ENCODE measurements at regions not wholly inside any gene's neighbourhood (a gene's known extent, or its start where the extent isn't known, plus 50 kb on each side); places are given as distances from the start of the nearest gene placed in this dataset.

GRCh38 chr13:63075126-63075525 lies 1659.5 kb upstream of the PCDH20 start:
- Histone ChIP-seq H3K14ac (ENCODE audit: insufficient read depth, low read length) (no peak overlapping the region), H3K23ac (ENCODE audit: insufficient read length, low read depth, low read length) (no peak overlapping the region), H4K91ac (ENCODE audit: insufficient read length, low read depth, low read length) (no peak overlapping the region), H3K23me2 (ENCODE audit: insufficient read length, low read depth, low read length, poor library complexity, severe bottlenecking) (no peaks in the 10 kb centered on the region), H2BK20ac (ENCODE audit: low read depth, low read length, poor library complexity, severe bottlenecking) (no peak overlapping the region), H4K8ac (replicated peaks; ENCODE audit: insufficient read length, low read depth, low read length) (no peak overlapping the region), H2AFZ (ENCODE audit: low read length) (no peak overlapping the region), H2BK5ac (ENCODE audit: insufficient read length, low read length) (no peak overlapping the region), H3K9me3 (ENCODE audit: control insufficient read depth, low read depth, low read length) (no peaks in the 10 kb centered on the region), H3T11ph (ENCODE audit: low read length) (no peak overlapping the region), H4K5ac (ENCODE audit: insufficient read length, low read depth, low read length) (no peak overlapping the region), H2BK120ac (ENCODE audit: low read depth, low read length, poor library complexity, severe bottlenecking) (no peak overlapping the region), H3K18ac (ENCODE audit: insufficient read length, low read depth, low read length) (no peak overlapping the region), H3K4ac (ENCODE audit: low read depth, low read length) (no peak overlapping the region), H3K79me2 (ENCODE audit: insufficient read depth, low read length) (no peaks in the 10 kb centered on the region), H3K27me3 (ENCODE audit: insufficient read depth, low read length) (no peaks in the 10 kb centered on the region), H2BK12ac (ENCODE audit: insufficient read length, low read depth, low read length) (no peak overlapping the region), H3K56ac (ENCODE audit: insufficient read length, low read depth, low read length) (no peak overlapping the region), H4K20me1 (ENCODE audit: control insufficient read depth, insufficient read depth, insufficient read length) (no peaks in the 10 kb centered on the region), H3K79me1 (ENCODE audit: insufficient read depth, low read depth, low read length, poor library complexity, severe bottlenecking) (no peaks in the 10 kb centered on the region), H2AK5ac (ENCODE audit: insufficient read length, low read length) (no peak overlapping the region), H3K4me2 (ENCODE audit: insufficient read depth, insufficient read length, low read length) (no peak overlapping the region), H3K4me1 (ENCODE audit: insufficient read depth, low read length) (no peaks in the 10 kb centered on the region), H3K27ac (ENCODE audit: insufficient read length, low read depth, low read length) (no peak overlapping the region), H2BK15ac (ENCODE audit: low read depth, low read length) (no peak overlapping the region), H3K9ac (ENCODE audit: extremely low read depth, insufficient read length, low read length) (no peak overlapping the region)
- Mint-ChIP-seq H3K4me1 (no peaks in the 10 kb centered on the region), H3K9me3 (peaks cover 4 to 7% of the 10 kb centered on the region in 2 experiments; a peak in 3 of 5 replicates), H3K4me3 (no peak overlapping the region), H3K27ac (no peak overlapping the region), H3K36me3 (ENCODE audit: insufficient read depth in 1 of 3, low read depth in 3 of 3) (peaks cover 0 to 6% (median 2%) of the 10 kb centered on the region in 3 experiments; a peak in 2 of 7 replicates), H3K27me3 (ENCODE audit: low read depth) (no peaks in the 10 kb centered on the region)
- TF ChIP-seq CTCF (conservative IDR thresholded peaks at IDR 0.05): no peak
- no peak for DNase-seq
